ENCODE measurements at regions not wholly inside any gene's neighbourhood (a gene's known extent, or its start where the extent isn't known, plus 50 kb on each side); places are given as distances from the start of the nearest gene placed in this dataset.

GRCh38 chr9:23006127-23006526, 559.5 kb downstream of the DMRTA1 start:
- Histone ChIP-seq H3K36me3 (no peaks in the 10 kb centered on the region), H3K4me3 (no peak overlapping the region), H3K4me1 (no peaks in the 10 kb centered on the region), H3K9me3 (no peaks in the 10 kb centered on the region), H3K27me3 (no peaks in the 10 kb centered on the region), H3K27ac (no peak overlapping the region)
- DNase-seq (ENCODE audit: extremely low spot score in 2 of 2): no peak
- intact Hi-C loops (cut with DNase I): no loop called here
- no peak for TF ChIP-seq CTCF (IDR thresholded peaks at IDR 0.05)
- TF ChIP-seq POLR2AphosphoS5 (IDR thresholded peaks at IDR 0.05; ENCODE audit: insufficient read depth in 1 of 2, low read depth in 1 of 2): no peak
- no peak for TF ChIP-seq POLR2A (IDR thresholded peaks at IDR 0.05)

- Histone ChIP-seq H3K4me1 (no peaks in the 10 kb centered on the region), H3K9me3 (no peaks in the 10 kb centered on the region), H3K27ac (no peak overlapping the region), H3K27me3 (no peaks in the 10 kb centered on the region), H3K4me3 (no peak overlapping the region), H3K36me3 (no peaks in the 10 kb centered on the region)
- TF ChIP-seq CTCF (IDR thresholded peaks at IDR 0.05): no peak
- no peak for TF ChIP-seq POLR2A (IDR thresholded peaks at IDR 0.05)
- no peak for TF ChIP-seq POLR2AphosphoS5 (IDR thresholded peaks at IDR 0.05; ENCODE audit: insufficient read depth in 1 of 2, low read depth in 1 of 2)
- intact Hi-C loops (cut with DNase I): no loop called here
- DNase-seq (ENCODE audit: extremely low spot score in 2 of 2): no peak
Observed at GRCh38 chr9:23011669-23012068, 565.0 kb downstream of the DMRTA1 start.

- Histone ChIP-seq H3K4me3 (no peak overlapping the region), H3K27ac (no peak overlapping the region), H3K27me3 (no peaks in the 10 kb centered on the region), H3K4me1 (no peaks in the 10 kb centered on the region), H3K9me3 (no peaks in the 10 kb centered on the region), H3K36me3 (no peaks in the 10 kb centered on the region)
- intact Hi-C loops (cut with DNase I): no loop called here
- no peak for DNase-seq (ENCODE audit: extremely low spot score in 2 of 2)
- no peak for TF ChIP-seq POLR2A (IDR thresholded peaks at IDR 0.05)
- no peak for TF ChIP-seq CTCF (IDR thresholded peaks at IDR 0.05)
- TF ChIP-seq POLR2AphosphoS5 (IDR thresholded peaks at IDR 0.05; ENCODE audit: insufficient read depth in 1 of 2, low read depth in 1 of 2): no peak
Observed at GRCh38 chr9:23015557-23015956, 568.9 kb downstream of the DMRTA1 start.

- no peak for DNase-seq (ENCODE audit: extremely low spot score in 2 of 2)
- Histone ChIP-seq H3K36me3 (no peaks in the 10 kb centered on the region), H3K27me3 (no peaks in the 10 kb centered on the region), H3K9me3 (no peaks in the 10 kb centered on the region), H3K4me1 (no peaks in the 10 kb centered on the region), H3K4me3 (no peak overlapping the region), H3K27ac (no peak overlapping the region)
- TF ChIP-seq POLR2AphosphoS5 (IDR thresholded peaks at IDR 0.05; ENCODE audit: insufficient read depth in 1 of 2, low read depth in 1 of 2) (no peak), CTCF (IDR thresholded peaks at IDR 0.05) (no peak), POLR2A (IDR thresholded peaks at IDR 0.05) (no peak)
- intact Hi-C loops (cut with DNase I): no loop called here
Observed at GRCh38 chr9:23036416-23036815, 589.8 kb downstream of the DMRTA1 start.

- TF ChIP-seq POLR2A (IDR thresholded peaks at IDR 0.05) (no peak), CTCF (IDR thresholded peaks at IDR 0.05) (no peak), POLR2AphosphoS5 (IDR thresholded peaks at IDR 0.05; ENCODE audit: insufficient read depth in 1 of 2, low read depth in 1 of 2) (no peak)
- Histone ChIP-seq H3K27ac (no peak overlapping the region), H3K27me3 (no peaks in the 10 kb centered on the region), H3K4me1 (no peaks in the 10 kb centered on the region), H3K9me3 (no peaks in the 10 kb centered on the region), H3K4me3 (no peak overlapping the region), H3K36me3 (no peaks in the 10 kb centered on the region)
- intact Hi-C loops (cut with DNase I): no loop called here
- DNase-seq (ENCODE audit: extremely low spot score in 2 of 2): no peak
Observed at GRCh38 chr9:23039402-23039801, 592.8 kb downstream of the DMRTA1 start.

Data from vagina (tissue), 2 donors.